ENCODE measurements at regions not wholly inside any gene's neighbourhood (a gene's known extent, or its start where the extent isn't known, plus 50 kb on each side); places are given as distances from the start of the nearest gene placed in this dataset.

- Histone ChIP-seq H3K27ac (ENCODE audit: low read depth, low read length) (no peak overlapping the region), H2BK15ac (ENCODE audit: low read length) (no peak overlapping the region), H2BK20ac (ENCODE audit: low read length) (no peak overlapping the region), H3K79me1 (ENCODE audit: low read depth, low read length) (no peaks in the 10 kb centered on the region), H3K36me3 (ENCODE audit: control insufficient read depth in 2 of 4, insufficient read depth in 4 of 4, low read length in 3 of 4) (no peaks in the 10 kb centered on the region), H3K4me2 (ENCODE audit: insufficient read depth in 1 of 2, low read depth in 2 of 2, low read length in 2 of 2) (no peak overlapping the region), H3K4ac (replicated peaks; ENCODE audit: insufficient read length, low read depth, low read length) (no peak overlapping the region), H3K79me2 (ENCODE audit: control insufficient read depth in 1 of 2, insufficient read depth in 2 of 2, low read length in 2 of 2) (no peaks in the 10 kb centered on the region), H4K5ac (ENCODE audit: insufficient read length, low read depth, low read length) (no peak overlapping the region), H2AFZ (ENCODE audit: low read length) (no peak overlapping the region), H4K91ac (replicated peaks; ENCODE audit: insufficient read length, low read length) (no peak overlapping the region), H3K23me2 (ENCODE audit: low read depth, low read length) (no peaks in the 10 kb centered on the region), H3K9me3 (ENCODE audit: insufficient read depth in 2 of 2, low read depth in 1 of 2, low read length in 1 of 2) (peaks cover 43 to 86% of the 10 kb centered on the region in 2 experiments), H3K4me1 (replicated peaks in 1 of 4; ENCODE audit: control insufficient read depth in 3 of 4, insufficient read depth in 4 of 4, low read length in 3 of 4) (no peaks in the 10 kb centered on the region), H2BK120ac (replicated peaks; ENCODE audit: low read depth, low read length) (no peak overlapping the region), H2BK5ac (ENCODE audit: low read depth, low read length) (no peak overlapping the region), H3K23ac (ENCODE audit: insufficient read length) (no peak overlapping the region), H2BK12ac (ENCODE audit: low read depth, low read length) (no peak overlapping the region), H3K18ac (ENCODE audit: extremely low read depth, low read length) (no peak overlapping the region), H3K9ac (replicated peaks in 1 of 4; ENCODE audit: extremely low read depth in 1 of 4, low read depth in 3 of 4, low read length in 3 of 4) (no peak overlapping the region), H3K27me3 (replicated peaks in 1 of 4; ENCODE audit: control insufficient read depth in 3 of 4, extremely low read depth in 1 of 4, insufficient read depth in 3 of 4, low read length in 3 of 4) (no peaks in the 10 kb centered on the region), H3K14ac (ENCODE audit: insufficient read length) (no peak overlapping the region), H4K20me1 (replicated peaks in 1 of 2; ENCODE audit: control insufficient read depth in 1 of 2, insufficient read depth in 2 of 2, low read length in 2 of 2) (no peaks in the 10 kb centered on the region), H3K56ac (replicated peaks; ENCODE audit: insufficient read length, low read depth, low read length) (no peak overlapping the region), H3K4me3 (ENCODE audit: extremely low read depth in 1 of 4, insufficient read depth in 2 of 4, low read depth in 3 of 4, low read length in 4 of 4) (no peak overlapping the region), H4K8ac (ENCODE audit: extremely low read depth, insufficient read depth, low read length) (no peak overlapping the region), H2AK5ac (ENCODE audit: low read depth, low read length) (no peak overlapping the region)
- DNase-seq (ENCODE audit: low read depth in 1 of 2, low spot score in 2 of 2) (peak in 1 of 2 experiments; percentile 54), FAIRE-seq (peak; percentile 76)
- POLR2A ChIA-PET (ENCODE audit: partially characterized antibody): no interaction called here
- WGBS, 2 experiments (ENCODE audit: extremely low coverage in 1 of 2, insufficient coverage in 1 of 2, insufficient read length in 1 of 2, insufficient replicate concordance in 2 of 2, low coverage in 1 of 2, low lambda C conversion rate in 2 of 2, missing lambda C conversion rate in 1 of 2): 76% methylated on average over 8 of the region's 8 CpGs; no CpG with 5 or more reads in 1 of the 2 experiments
- CTCF ChIA-PET (ENCODE audit: partially characterized antibody): no interaction called here
- no peak for TF ChIP-seq SIN3A (conservative IDR thresholded peaks at IDR 0.05 in 1 of 2, IDR thresholded peaks at IDR 0.05 in 1 of 2; ENCODE audit: low read depth in 1 of 2, low read length in 2 of 2)
- no peak for TF ChIP-seq MAFK (IDR thresholded peaks at IDR 0.05; ENCODE audit: low read depth, low read length)
- TF ChIP-seq CHD2 (IDR thresholded peaks at IDR 0.05; ENCODE audit: low read length): no peak
- no peak for TF ChIP-seq POLR2A (IDR thresholded peaks at IDR 0.05; ENCODE audit: control extremely low read depth in 1 of 2, low read depth in 2 of 2, low read length in 2 of 2)
- TF ChIP-seq SRF (IDR thresholded peaks at IDR 0.05; ENCODE audit: low read depth, low read length): no peak
- TF ChIP-seq, protein P1, sequence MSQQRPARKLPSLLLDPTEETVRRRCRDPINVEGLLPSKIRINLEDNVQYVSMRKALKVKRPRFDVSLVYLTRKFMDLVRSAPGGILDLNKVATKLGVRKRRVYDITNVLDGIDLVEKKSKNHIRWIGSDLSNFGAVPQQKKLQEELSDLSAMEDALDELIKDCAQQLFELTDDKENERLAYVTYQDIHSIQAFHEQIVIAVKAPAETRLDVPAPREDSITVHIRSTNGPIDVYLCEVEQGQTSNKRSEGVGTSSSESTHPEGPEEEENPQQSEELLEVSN (IDR thresholded peaks at IDR 0.05): no peak
- peak; percentile 41 to 43; a peak in 3 of 4 replicates for TF ChIP-seq RAD21 (IDR thresholded peaks at IDR 0.05 in 1 of 2, conservative IDR thresholded peaks at IDR 0.05 in 1 of 2; ENCODE audit: low read depth in 2 of 2, low read length in 2 of 2)
These were observed 137.2 kb downstream of the TRIM43 start for GRCh38 chr2:95728878-95729596.

All from H1 (cell line).